ENCODE measurements at regions not wholly inside any gene's neighbourhood (a gene's known extent, or its start where the extent isn't known, plus 50 kb on each side); places are given as distances from the start of the nearest gene placed in this dataset.

GRCh38 chr5:173542159-173542558, 74.3 kb downstream of the BOD1 start:
- TF ChIP-seq, protein P1, sequence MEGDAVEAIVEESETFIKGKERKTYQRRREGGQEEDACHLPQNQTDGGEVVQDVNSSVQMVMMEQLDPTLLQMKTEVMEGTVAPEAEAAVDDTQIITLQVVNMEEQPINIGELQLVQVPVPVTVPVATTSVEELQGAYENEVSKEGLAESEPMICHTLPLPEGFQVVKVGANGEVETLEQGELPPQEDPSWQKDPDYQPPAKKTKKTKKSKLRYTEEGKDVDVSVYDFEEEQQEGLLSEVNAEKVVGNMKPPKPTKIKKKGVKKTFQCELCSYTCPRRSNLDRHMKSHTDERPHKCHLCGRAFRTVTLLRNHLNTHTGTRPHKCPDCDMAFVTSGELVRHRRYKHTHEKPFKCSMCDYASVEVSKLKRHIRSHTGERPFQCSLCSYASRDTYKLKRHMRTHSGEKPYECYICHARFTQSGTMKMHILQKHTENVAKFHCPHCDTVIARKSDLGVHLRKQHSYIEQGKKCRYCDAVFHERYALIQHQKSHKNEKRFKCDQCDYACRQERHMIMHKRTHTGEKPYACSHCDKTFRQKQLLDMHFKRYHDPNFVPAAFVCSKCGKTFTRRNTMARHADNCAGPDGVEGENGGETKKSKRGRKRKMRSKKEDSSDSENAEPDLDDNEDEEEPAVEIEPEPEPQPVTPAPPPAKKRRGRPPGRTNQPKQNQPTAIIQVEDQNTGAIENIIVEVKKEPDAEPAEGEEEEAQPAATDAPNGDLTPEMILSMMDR (IDR thresholded peaks at IDR 0.05), result no peak
- TF ChIP-seq POLR2A (IDR thresholded peaks at IDR 0.05), result no peak
